ENCODE measurements at regions not wholly inside any gene's neighbourhood (a gene's known extent, or its start where the extent isn't known, plus 50 kb on each side); places are given as distances from the start of the nearest gene placed in this dataset.

DNA sequence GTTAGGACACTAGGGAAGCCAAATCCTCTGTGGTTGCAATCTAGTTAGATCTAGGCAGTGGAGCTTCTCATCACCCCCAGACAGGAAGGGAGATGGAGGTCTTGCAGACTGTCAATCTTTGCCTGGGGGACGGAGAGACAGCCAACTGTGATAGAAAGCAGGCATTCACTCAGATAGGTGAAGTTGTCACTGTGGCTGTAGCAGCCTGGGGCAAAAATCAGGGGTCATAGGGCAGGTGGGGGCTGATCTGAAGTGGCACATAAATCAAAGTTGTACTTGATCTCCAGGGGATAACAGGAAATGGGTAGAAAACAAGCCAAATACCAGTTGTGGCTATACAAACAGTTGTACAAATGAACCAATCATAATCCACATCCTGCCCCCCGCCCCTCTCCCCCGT, 620.9 kb upstream of the USP24 start:
- DNase-seq (ENCODE audit: low read depth), result no peak
- H3K4me3 ChIP-seq (ENCODE audit: low read depth, low read length), result no peak overlapping the region
- TF ChIP-seq, protein P1, sequence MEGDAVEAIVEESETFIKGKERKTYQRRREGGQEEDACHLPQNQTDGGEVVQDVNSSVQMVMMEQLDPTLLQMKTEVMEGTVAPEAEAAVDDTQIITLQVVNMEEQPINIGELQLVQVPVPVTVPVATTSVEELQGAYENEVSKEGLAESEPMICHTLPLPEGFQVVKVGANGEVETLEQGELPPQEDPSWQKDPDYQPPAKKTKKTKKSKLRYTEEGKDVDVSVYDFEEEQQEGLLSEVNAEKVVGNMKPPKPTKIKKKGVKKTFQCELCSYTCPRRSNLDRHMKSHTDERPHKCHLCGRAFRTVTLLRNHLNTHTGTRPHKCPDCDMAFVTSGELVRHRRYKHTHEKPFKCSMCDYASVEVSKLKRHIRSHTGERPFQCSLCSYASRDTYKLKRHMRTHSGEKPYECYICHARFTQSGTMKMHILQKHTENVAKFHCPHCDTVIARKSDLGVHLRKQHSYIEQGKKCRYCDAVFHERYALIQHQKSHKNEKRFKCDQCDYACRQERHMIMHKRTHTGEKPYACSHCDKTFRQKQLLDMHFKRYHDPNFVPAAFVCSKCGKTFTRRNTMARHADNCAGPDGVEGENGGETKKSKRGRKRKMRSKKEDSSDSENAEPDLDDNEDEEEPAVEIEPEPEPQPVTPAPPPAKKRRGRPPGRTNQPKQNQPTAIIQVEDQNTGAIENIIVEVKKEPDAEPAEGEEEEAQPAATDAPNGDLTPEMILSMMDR (IDR thresholded peaks at IDR 0.05; ENCODE audit: low read depth, low read length, missing control alignments), result no peak

- TF ChIP-seq, protein P1 (IDR thresholded peaks at IDR 0.05; ENCODE audit: low read depth, low read length, missing control alignments), result no peak
- DNase-seq (ENCODE audit: low read depth), result no peak
- no peak overlapping the region for H3K4me3 ChIP-seq (ENCODE audit: low read depth, low read length)
Measured at GRCh38 chr1:55833529-55834091, 618.4 kb upstream of the USP24 start.

GRCh38 chr1:55831759-55832158, 616.6 kb upstream of the USP24 start:
- TF ChIP-seq, protein P1 (IDR thresholded peaks at IDR 0.05; ENCODE audit: low read depth, low read length, missing control alignments), result no peak
- no peak overlapping the region for H3K4me3 ChIP-seq (ENCODE audit: low read depth, low read length)
- no peak for DNase-seq (ENCODE audit: low read depth)

GRCh38 chr1:55828044-55828443, 612.9 kb upstream of the USP24 start:
- TF ChIP-seq, protein P1 (IDR thresholded peaks at IDR 0.05; ENCODE audit: low read depth, low read length, missing control alignments), result no peak
- no peak overlapping the region for H3K4me3 ChIP-seq (ENCODE audit: low read depth, low read length)
- DNase-seq (ENCODE audit: low read depth), result no peak

DNA sequence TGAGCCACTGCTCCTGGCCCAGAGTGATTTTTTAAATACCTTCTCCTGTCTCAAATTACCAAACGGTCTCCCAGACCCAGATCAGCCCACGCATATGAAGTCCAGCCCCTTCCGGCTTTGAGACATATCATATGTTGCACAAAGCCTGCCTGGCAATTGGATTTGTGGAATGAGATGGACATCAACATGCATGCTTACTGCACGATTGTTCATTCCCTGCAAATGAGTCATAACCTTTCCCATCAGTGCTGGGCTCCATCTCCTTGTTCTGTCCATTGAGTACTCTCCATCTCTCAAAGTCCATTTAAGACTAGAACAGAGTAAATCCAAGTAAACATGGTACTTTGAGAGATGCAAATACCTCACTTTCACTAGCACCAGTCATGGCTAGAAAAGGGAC, 612.2 kb upstream of the USP24 start:
- TF ChIP-seq, protein P1 (IDR thresholded peaks at IDR 0.05; ENCODE audit: low read depth, low read length, missing control alignments), result no peak
- no peak overlapping the region for H3K4me3 ChIP-seq (ENCODE audit: low read depth, low read length)
- DNase-seq (ENCODE audit: low read depth), result no peak

DNA sequence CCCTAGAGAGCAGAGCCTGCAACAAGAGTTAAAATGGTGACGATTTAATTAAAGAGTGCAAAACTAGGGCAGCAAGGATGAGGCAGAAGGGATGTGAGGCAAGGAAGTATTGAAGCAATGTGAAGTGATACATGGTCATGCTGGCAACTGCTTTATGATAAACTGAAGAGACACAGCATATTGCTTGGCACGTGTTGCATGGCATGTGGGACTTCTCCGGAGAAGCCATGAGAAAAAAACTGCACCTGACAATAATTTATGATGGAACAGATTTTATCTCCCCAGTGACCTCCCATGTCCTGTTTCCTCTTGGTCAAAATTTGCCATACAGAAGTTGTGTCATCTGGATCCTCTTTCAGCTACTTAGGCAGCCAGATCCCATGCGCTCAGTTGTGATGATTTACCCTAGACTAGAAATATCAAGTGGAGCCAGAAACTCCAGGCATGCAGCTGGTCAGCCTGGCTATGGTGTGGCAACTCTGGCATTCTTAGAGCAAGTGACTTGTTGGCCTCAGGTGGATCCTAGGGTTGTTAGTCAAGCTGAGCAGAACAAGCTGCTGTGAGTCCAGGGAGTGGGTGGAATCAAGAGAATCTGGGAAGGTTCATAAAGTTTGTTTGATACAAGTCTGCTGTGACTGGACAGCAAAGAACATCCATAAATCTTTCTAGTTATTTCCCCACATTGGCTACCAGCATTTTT, 611.4 kb upstream of the USP24 start:
- TF ChIP-seq, protein P1 (IDR thresholded peaks at IDR 0.05; ENCODE audit: low read depth, low read length, missing control alignments), result no peak
- DNase-seq (ENCODE audit: low read depth), result no peak

GRCh38 chr1:55825461-55825860, 610.3 kb upstream of the USP24 start:
- TF ChIP-seq, protein P1 (IDR thresholded peaks at IDR 0.05; ENCODE audit: low read depth, low read length, missing control alignments), result no peak
- no peak for DNase-seq (ENCODE audit: low read depth)

More for the DNA sequence above, 611.4 kb upstream of the USP24 start:
- H3K4me3 ChIP-seq (ENCODE audit: low read depth, low read length), result no peak overlapping the region

More at GRCh38 chr1:55825461-55825860, 610.3 kb upstream of the USP24 start:
- no peak overlapping the region for H3K4me3 ChIP-seq (ENCODE audit: low read depth, low read length)

Data from GM12864 (cell line).